ENCODE measurements at regions not wholly inside any gene's neighbourhood (a gene's known extent, or its start where the extent isn't known, plus 50 kb on each side); places are given as distances from the start of the nearest gene placed in this dataset.

- TF ChIP-seq CTCF (conservative IDR thresholded peaks at IDR 0.05; ENCODE audit: low read length), result no peak
- TF ChIP-seq EZH2phosphoT487 (IDR thresholded peaks at IDR 0.05; ENCODE audit: borderline replicate concordance), result no peak
These were observed 692.5 kb downstream of the KCNA4 start for GRCh38 chr11:29324328-29324727.

Data from Loucy (cell line).